ENCODE measurements at regions not wholly inside any gene's neighbourhood (a gene's known extent, or its start where the extent isn't known, plus 50 kb on each side); places are given as distances from the start of the nearest gene placed in this dataset.
A peak's percentile ranks its signal among the peaks of the same experiment; 100 is the strongest.

DNA sequence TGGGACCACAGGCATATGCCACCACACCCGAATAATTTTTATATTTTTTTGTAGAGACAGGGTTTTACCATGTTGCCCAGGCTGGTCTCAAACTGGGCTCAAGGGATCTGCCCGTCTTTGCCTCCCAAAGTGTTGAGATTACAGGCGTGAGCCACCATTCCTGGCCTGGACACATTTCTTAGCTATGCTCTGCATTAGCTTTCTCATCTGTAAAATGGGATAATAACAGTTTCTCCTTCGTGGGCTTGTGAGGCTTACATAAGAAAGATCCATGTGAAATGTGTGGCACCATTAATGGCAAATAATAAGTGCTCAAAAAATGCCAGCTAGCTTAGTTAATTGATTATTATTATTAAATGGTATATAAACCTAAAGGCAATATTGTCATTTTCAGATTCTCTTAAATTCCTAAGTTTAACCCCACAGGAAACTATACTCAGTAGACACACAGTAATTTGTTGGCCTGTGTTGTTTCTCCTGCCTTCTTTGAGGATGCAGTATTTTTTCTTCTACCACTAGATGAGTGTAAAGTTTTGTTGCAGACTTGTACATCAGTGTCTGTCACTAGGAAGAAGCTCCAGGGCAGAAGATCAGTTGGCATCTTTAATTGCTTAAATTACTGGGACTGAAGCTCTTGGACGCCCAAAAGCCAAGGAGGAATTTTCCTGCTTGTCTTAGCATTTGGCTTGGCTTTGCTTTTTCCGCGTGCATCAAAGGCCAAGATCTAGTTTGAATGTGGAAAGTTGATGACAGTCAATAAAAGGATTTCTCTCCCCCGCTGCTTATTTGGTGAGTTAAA lies 162.3 kb upstream of the ZNF217 start:
- Histone ChIP-seq H3K79me1 (replicated peaks; ENCODE audit: low read length, poor library complexity, severe bottlenecking) (no peaks in the 10 kb centered on the region), H3K4me2 (ENCODE audit: low read length, poor library complexity, severe bottlenecking) (no peak overlapping the region), H3K4me3 (ENCODE audit: insufficient read depth in 1 of 2, low read depth in 1 of 2, low read length in 2 of 2) (no peak overlapping the region), H3K27ac (ENCODE audit: low read length, poor library complexity, severe bottlenecking) (no peak overlapping the region), H2AK5ac (ENCODE audit: low read length, severe bottlenecking) (no peak overlapping the region), H3K27me3 (ENCODE audit: control insufficient read depth in 1 of 2, insufficient read depth in 1 of 2, low read length in 2 of 2) (no peaks in the 10 kb centered on the region), H3K4me1 (ENCODE audit: control insufficient read depth, insufficient read depth, low read depth, low read length) (peaks cover 2% of the 10 kb centered on the region), H3K14ac (ENCODE audit: low read length in 2 of 2) (no peak overlapping the region), H2BK5ac (ENCODE audit: low read depth, low read length, poor library complexity, severe bottlenecking) (no peak overlapping the region), H2AFZ (ENCODE audit: low read depth, low read length) (no peak overlapping the region), H4K8ac (ENCODE audit: low read length) (no peak overlapping the region), H4K91ac (ENCODE audit: low read length) (no peak overlapping the region), H2BK12ac (ENCODE audit: low read length in 2 of 2) (peak overlapping the region in 1 of 2 experiments; percentile 63), H3K18ac (ENCODE audit: low read depth in 1 of 2, low read length in 2 of 2) (no peak overlapping the region), H3K4ac (ENCODE audit: low read depth in 1 of 2, low read length in 2 of 2) (no peak overlapping the region), H3K23ac (ENCODE audit: low read length in 2 of 2) (no peak overlapping the region), H2BK15ac (ENCODE audit: low read depth, poor library complexity, severe bottlenecking) (no peak overlapping the region), H3K9ac (ENCODE audit: low read length) (no peak overlapping the region), H3K36me3 (ENCODE audit: control insufficient read depth in 1 of 2, insufficient read depth in 2 of 2, low read depth in 1 of 2, low read length in 2 of 2) (no peaks in the 10 kb centered on the region), H2BK120ac (ENCODE audit: low read depth, low read length) (no peak overlapping the region), H3K9me3 (ENCODE audit: control insufficient read depth, low read length) (no peaks in the 10 kb centered on the region)
- 96% methylated on average over 7 of the region's 8 CpGs for WGBS
- no peak for DNase-seq

DNA sequence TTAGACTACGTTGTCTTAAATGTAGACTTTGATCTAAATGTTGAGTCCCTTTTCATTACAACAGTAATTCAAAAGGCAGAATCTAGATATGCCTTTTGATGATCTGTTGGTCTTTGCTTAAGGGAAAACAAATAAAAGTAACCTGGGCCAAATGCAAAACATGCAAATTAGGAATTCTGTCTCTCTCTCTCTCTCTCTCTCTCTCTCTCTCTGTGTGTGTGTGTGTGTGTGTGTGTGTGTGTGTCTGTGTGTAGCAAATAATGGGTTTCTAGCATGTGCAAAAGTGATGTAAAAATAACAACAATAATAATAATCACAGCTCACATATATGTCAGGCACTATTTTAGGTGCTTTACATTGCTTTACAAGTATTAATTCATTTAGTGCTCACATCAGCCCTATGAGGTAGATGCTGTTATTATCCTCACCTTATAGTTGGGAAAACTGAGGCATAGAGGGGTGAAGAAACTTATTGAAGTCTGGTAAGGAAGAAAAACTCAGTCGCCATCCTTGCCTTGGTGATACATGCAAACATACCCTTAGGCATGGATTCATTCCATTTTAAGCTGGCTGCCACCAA lies 160.3 kb upstream of the ZNF217 start:
- Histone ChIP-seq H3K27me3 (ENCODE audit: control insufficient read depth in 1 of 2, insufficient read depth in 1 of 2, low read length in 2 of 2) (no peaks in the 10 kb centered on the region), H3K4ac (ENCODE audit: low read depth in 1 of 2, low read length in 2 of 2) (no peak overlapping the region), H2AK5ac (ENCODE audit: low read length, severe bottlenecking) (no peak overlapping the region), H3K23ac (ENCODE audit: low read length in 2 of 2) (no peak overlapping the region), H2AFZ (ENCODE audit: low read depth, low read length) (no peak overlapping the region), H3K4me1 (ENCODE audit: control insufficient read depth, insufficient read depth, low read depth, low read length) (peaks cover 3% of the 10 kb centered on the region), H3K27ac (ENCODE audit: low read length, poor library complexity, severe bottlenecking) (no peak overlapping the region), H2BK15ac (ENCODE audit: low read depth, poor library complexity, severe bottlenecking) (no peak overlapping the region), H3K79me1 (replicated peaks; ENCODE audit: low read length, poor library complexity, severe bottlenecking) (no peaks in the 10 kb centered on the region), H3K14ac (ENCODE audit: low read length in 2 of 2) (no peak overlapping the region), H4K8ac (ENCODE audit: low read length) (no peak overlapping the region), H4K91ac (ENCODE audit: low read length) (no peak overlapping the region), H3K4me3 (ENCODE audit: insufficient read depth in 1 of 2, low read depth in 1 of 2, low read length in 2 of 2) (no peak overlapping the region), H3K4me2 (ENCODE audit: low read length, poor library complexity, severe bottlenecking) (no peak overlapping the region), H2BK12ac (ENCODE audit: low read length in 2 of 2) (no peak overlapping the region), H3K18ac (ENCODE audit: low read depth in 1 of 2, low read length in 2 of 2) (no peak overlapping the region), H3K9me3 (ENCODE audit: control insufficient read depth, low read length) (no peaks in the 10 kb centered on the region), H3K36me3 (ENCODE audit: control insufficient read depth in 1 of 2, insufficient read depth in 2 of 2, low read depth in 1 of 2, low read length in 2 of 2) (no peaks in the 10 kb centered on the region), H2BK120ac (ENCODE audit: low read depth, low read length) (no peak overlapping the region), H2BK5ac (ENCODE audit: low read depth, low read length, poor library complexity, severe bottlenecking) (no peak overlapping the region), H3K9ac (ENCODE audit: low read length) (no peak overlapping the region)
- no peak for DNase-seq
- 100% methylated on average over 1 of the region's 2 CpGs for WGBS

DNA sequence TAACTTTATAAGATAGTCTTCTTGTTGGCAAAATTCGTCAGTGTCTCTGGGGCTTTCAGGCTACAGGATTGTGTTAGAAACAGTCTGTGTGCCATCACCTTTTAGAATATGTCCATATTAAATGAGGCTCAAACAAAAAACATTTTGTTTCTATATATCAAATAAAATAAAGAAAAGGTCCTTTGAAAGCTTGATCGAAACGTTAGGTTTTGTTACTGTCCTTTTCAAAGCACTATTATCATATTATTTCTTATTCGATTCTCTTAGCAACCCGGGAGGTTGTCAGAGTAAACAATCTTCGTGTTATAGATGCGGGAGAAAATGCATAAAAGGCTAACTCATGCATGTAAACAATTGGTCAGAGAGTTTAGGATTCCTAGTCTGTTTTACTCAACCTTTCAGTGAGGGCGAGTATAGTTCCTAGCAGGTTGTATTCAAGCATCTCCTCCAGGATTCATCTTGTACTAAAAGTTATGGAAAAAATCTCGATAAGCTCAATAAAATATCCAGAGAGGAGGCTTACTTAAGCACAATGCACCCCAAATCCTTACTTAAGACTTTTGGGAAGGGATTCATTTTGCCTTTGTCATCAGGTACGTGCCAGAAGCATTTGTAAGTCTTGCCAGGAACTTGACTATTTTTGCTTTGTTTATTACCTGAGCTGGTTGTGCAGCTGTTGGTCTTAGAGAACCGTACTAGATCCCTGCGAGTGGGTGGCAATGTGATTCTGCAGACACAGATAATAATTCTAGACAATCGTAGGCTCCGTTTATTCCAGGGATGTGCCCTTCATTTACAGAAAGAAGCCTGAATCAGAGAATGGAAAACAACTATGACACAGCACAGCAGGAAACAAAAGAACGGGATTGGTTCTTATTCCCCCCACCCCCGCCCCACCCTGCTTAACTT lies 159.6 kb upstream of the ZNF217 start:
- no peak overlapping the region for H2AK5ac ChIP-seq (ENCODE audit: low read length, severe bottlenecking)
- no peak overlapping the region for H2BK12ac ChIP-seq (ENCODE audit: low read length in 2 of 2)
- H3K9ac ChIP-seq (ENCODE audit: low read length), result no peak overlapping the region
- no peak overlapping the region for H2BK120ac ChIP-seq (ENCODE audit: low read depth, low read length)
- no peaks in the 10 kb centered on the region for H3K36me3 ChIP-seq (ENCODE audit: control insufficient read depth in 1 of 2, insufficient read depth in 2 of 2, low read depth in 1 of 2, low read length in 2 of 2)
- WGBS, result 59% methylated on average over 8 of the region's 16 CpGs
- H3K27ac ChIP-seq (ENCODE audit: low read length, poor library complexity, severe bottlenecking), result no peak overlapping the region
- no peak overlapping the region for H3K4me2 ChIP-seq (ENCODE audit: low read length, poor library complexity, severe bottlenecking)
- no peak overlapping the region for H2AFZ ChIP-seq (ENCODE audit: low read depth, low read length)
- no peak overlapping the region for H3K14ac ChIP-seq (ENCODE audit: low read length in 2 of 2)
- no peak overlapping the region for H2BK5ac ChIP-seq (ENCODE audit: low read depth, low read length, poor library complexity, severe bottlenecking)
- H3K27me3 ChIP-seq (ENCODE audit: control insufficient read depth in 1 of 2, insufficient read depth in 1 of 2, low read length in 2 of 2), result no peaks in the 10 kb centered on the region
- H4K91ac ChIP-seq (ENCODE audit: low read length), result no peak overlapping the region
- H3K4ac ChIP-seq (ENCODE audit: low read depth in 1 of 2, low read length in 2 of 2), result no peak overlapping the region
- H4K8ac ChIP-seq (ENCODE audit: low read length), result no peak overlapping the region
- no peaks in the 10 kb centered on the region for H3K79me1 ChIP-seq (replicated peaks; ENCODE audit: low read length, poor library complexity, severe bottlenecking)
- H3K4me3 ChIP-seq (ENCODE audit: insufficient read depth in 1 of 2, low read depth in 1 of 2, low read length in 2 of 2), result no peak overlapping the region
- no peak overlapping the region for H3K18ac ChIP-seq (ENCODE audit: low read depth in 1 of 2, low read length in 2 of 2)
- no peaks in the 10 kb centered on the region for H3K9me3 ChIP-seq (ENCODE audit: control insufficient read depth, low read length)
- DNase-seq, result peak; percentile 63
- no peak overlapping the region for H3K23ac ChIP-seq (ENCODE audit: low read length in 2 of 2)
- no peak overlapping the region for H2BK15ac ChIP-seq (ENCODE audit: low read depth, poor library complexity, severe bottlenecking)
- H3K4me1 ChIP-seq (ENCODE audit: control insufficient read depth, insufficient read depth, low read depth, low read length), result peaks cover 7% of the 10 kb centered on the region

DNA sequence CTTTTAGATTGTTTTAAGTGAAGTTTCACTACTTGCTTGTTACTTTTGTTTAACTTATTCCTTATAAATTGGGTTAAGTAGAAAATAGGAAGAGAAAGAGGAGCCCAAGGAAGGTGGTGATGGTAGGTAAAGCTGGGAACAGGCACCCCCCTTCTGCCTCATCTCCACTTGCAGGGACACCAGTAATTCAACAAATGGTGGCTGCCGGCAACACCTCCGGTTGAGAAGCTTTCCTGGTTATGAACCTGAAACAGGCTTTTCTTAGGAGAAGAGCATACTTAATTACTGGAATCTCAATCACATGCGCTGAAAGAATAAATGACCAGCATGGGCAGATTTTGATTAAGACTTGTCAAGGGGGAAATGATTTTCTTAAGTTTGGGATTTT lies 158.9 kb upstream of the ZNF217 start:
- 86% methylated on average over 3 of the region's 3 CpGs for WGBS
- no peak for DNase-seq
- H3K4ac ChIP-seq (ENCODE audit: low read depth in 1 of 2, low read length in 2 of 2), result peak overlapping the region in 1 of 2 experiments; percentile 2
- H3K27me3 ChIP-seq (ENCODE audit: control insufficient read depth in 1 of 2, insufficient read depth in 1 of 2, low read length in 2 of 2), result no peaks in the 10 kb centered on the region
- H2BK15ac ChIP-seq (ENCODE audit: low read depth, poor library complexity, severe bottlenecking), result no peak overlapping the region
- peak overlapping the region; percentile 32 for H2AK5ac ChIP-seq (ENCODE audit: low read length, severe bottlenecking)
- no peak overlapping the region for H4K8ac ChIP-seq (ENCODE audit: low read length)
- no peak overlapping the region for H2AFZ ChIP-seq (ENCODE audit: low read depth, low read length)
- H2BK120ac ChIP-seq (ENCODE audit: low read depth, low read length), result no peak overlapping the region
- H3K14ac ChIP-seq (ENCODE audit: low read length in 2 of 2), result no peak overlapping the region
- no peak overlapping the region for H2BK5ac ChIP-seq (ENCODE audit: low read depth, low read length, poor library complexity, severe bottlenecking)
- H3K27ac ChIP-seq (ENCODE audit: low read length, poor library complexity, severe bottlenecking), result no peak overlapping the region
- no peaks in the 10 kb centered on the region for H3K79me1 ChIP-seq (replicated peaks; ENCODE audit: low read length, poor library complexity, severe bottlenecking)
- H3K36me3 ChIP-seq (ENCODE audit: control insufficient read depth in 1 of 2, insufficient read depth in 2 of 2, low read depth in 1 of 2, low read length in 2 of 2), result no peaks in the 10 kb centered on the region
- H4K91ac ChIP-seq (ENCODE audit: low read length), result no peak overlapping the region
- H3K4me3 ChIP-seq (ENCODE audit: insufficient read depth in 1 of 2, low read depth in 1 of 2, low read length in 2 of 2), result no peak overlapping the region
- peak overlapping the region in 1 of 2 experiments; percentile 28 for H3K18ac ChIP-seq (ENCODE audit: low read depth in 1 of 2, low read length in 2 of 2)
- no peak overlapping the region for H3K9ac ChIP-seq (ENCODE audit: low read length)
- no peak overlapping the region for H3K23ac ChIP-seq (ENCODE audit: low read length in 2 of 2)
- H2BK12ac ChIP-seq (ENCODE audit: low read length in 2 of 2), result peak overlapping the region; percentile 21 to 55
- peaks cover 7% of the 10 kb centered on the region for H3K4me1 ChIP-seq (ENCODE audit: control insufficient read depth, insufficient read depth, low read depth, low read length)
- H3K4me2 ChIP-seq (ENCODE audit: low read length, poor library complexity, severe bottlenecking), result no peak overlapping the region
- no peaks in the 10 kb centered on the region for H3K9me3 ChIP-seq (ENCODE audit: control insufficient read depth, low read length)
